GM19452 (cell line): ENCODE measurements at regions not wholly inside any gene's neighbourhood (a gene's known extent, or its start where the extent isn't known, plus 50 kb on each side); places are given as distances from the start of the nearest gene placed in this dataset.
A peak's percentile ranks its signal among the peaks of the same experiment; 100 is the strongest.
"Not testable (repeated sequence)": the region's sequence is repeated elsewhere in the genome, so short reads cannot be mapped to it uniquely, and the experiment has no call there.

Experiments
- ATAC-seq: cut with Tn5 transposase; IDR thresholded peaks from one replicate; pipeline ENCODE4 v1.9.1; 2021; ENCODE audit not compliant: unreplicated experiment

GRCh38 chr22:19599626-19600243, 75.5 kb upstream of the CLDN5 start:
- no peak for ATAC-seq

GRCh38 chr22:19603346-19603745, 79.1 kb upstream of the CLDN5 start:
- ATAC-seq, result not testable (repeated sequence)

GRCh38 chr22:19603767-19604166, 79.6 kb upstream of the CLDN5 start:
- ATAC-seq, result no peak

GRCh38 chr22:19604711-19605268, 80.6 kb upstream of the CLDN5 start:
- no peak for ATAC-seq

- no peak for ATAC-seq
Measured at GRCh38 chr22:19605508-19606331, 81.5 kb upstream of the CLDN5 start.

- no peak for ATAC-seq
Measured at GRCh38 chr22:19606332-19607191, 82.4 kb upstream of the CLDN5 start.

GRCh38 chr22:19607192-19608002, 83.2 kb upstream of the CLDN5 start:
- ATAC-seq, result no peak

GRCh38 chr22:19608003-19608690, 83.9 kb upstream of the CLDN5 start:
- no peak for ATAC-seq

- ATAC-seq, result not testable (repeated sequence)
Measured at GRCh38 chr22:19609753-19610152, 85.5 kb upstream of the CLDN5 start.

GRCh38 chr22:19610518-19611253, 86.5 kb upstream of the CLDN5 start:
- ATAC-seq, result no peak

GRCh38 chr22:19611590-19611989, 87.4 kb upstream of the CLDN5 start:
- ATAC-seq, result no peak

- no peak for ATAC-seq
Measured at GRCh38 chr22:19612866-19613572, 88.8 kb upstream of the CLDN5 start.

- no peak for ATAC-seq
Measured at GRCh38 chr22:19614536-19614863, 90.3 kb upstream of the CLDN5 start.

GRCh38 chr22:19615001-19615461, 90.8 kb upstream of the CLDN5 start:
- no peak for ATAC-seq

GRCh38 chr22:19615867-19616581, 91.8 kb upstream of the CLDN5 start:
- no peak for ATAC-seq

GRCh38 chr22:19619144-19620009, 94.9 kb upstream of the SEPTIN5 start:
- peak; percentile 62 for ATAC-seq
